AG09319 (cell line): ENCODE measurements at regions not wholly inside any gene's neighbourhood (a gene's known extent, or its start where the extent isn't known, plus 50 kb on each side); places are given as distances from the start of the nearest gene placed in this dataset.

ENCODE experiments used
- DNase-seq: peaks from one replicate; pipeline ENCODE4 v3.0.0-alpha.2; 2010; ENCODE audit warnings: low read depth; ENCODE audit errors: extremely low read depth
- TF ChIP-seq, protein P1 (sequence below): IDR thresholded peaks from 2 replicates; pipeline ENCODE4 v1.5.1; 2011; ENCODE audit warnings: low read depth, mild to moderate bottlenecking, inconsistent platforms, low read length, moderate library complexity

DNA sequence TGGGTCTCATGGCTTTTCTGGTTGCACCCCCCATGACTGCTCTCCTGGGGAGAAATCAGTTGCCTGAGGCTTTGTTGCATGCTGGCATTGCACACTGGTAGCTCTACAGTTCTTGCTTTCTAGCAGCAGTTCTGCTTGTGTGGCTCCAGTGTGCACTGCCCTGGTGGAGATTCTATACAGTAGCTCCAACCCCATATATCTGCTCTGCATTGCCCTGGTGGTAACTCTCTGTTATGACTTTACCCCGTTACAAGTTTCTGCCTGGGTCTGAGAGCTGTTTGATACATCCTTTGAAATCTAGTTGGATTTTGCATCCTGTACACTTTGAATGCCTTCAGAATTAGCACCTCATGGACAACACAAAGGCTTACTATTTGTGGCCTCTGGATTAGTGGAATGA lies 241.4 kb upstream of the EPHA5 start:
- TF ChIP-seq, protein P1, sequence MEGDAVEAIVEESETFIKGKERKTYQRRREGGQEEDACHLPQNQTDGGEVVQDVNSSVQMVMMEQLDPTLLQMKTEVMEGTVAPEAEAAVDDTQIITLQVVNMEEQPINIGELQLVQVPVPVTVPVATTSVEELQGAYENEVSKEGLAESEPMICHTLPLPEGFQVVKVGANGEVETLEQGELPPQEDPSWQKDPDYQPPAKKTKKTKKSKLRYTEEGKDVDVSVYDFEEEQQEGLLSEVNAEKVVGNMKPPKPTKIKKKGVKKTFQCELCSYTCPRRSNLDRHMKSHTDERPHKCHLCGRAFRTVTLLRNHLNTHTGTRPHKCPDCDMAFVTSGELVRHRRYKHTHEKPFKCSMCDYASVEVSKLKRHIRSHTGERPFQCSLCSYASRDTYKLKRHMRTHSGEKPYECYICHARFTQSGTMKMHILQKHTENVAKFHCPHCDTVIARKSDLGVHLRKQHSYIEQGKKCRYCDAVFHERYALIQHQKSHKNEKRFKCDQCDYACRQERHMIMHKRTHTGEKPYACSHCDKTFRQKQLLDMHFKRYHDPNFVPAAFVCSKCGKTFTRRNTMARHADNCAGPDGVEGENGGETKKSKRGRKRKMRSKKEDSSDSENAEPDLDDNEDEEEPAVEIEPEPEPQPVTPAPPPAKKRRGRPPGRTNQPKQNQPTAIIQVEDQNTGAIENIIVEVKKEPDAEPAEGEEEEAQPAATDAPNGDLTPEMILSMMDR, result no peak
- no peak for DNase-seq

DNA sequence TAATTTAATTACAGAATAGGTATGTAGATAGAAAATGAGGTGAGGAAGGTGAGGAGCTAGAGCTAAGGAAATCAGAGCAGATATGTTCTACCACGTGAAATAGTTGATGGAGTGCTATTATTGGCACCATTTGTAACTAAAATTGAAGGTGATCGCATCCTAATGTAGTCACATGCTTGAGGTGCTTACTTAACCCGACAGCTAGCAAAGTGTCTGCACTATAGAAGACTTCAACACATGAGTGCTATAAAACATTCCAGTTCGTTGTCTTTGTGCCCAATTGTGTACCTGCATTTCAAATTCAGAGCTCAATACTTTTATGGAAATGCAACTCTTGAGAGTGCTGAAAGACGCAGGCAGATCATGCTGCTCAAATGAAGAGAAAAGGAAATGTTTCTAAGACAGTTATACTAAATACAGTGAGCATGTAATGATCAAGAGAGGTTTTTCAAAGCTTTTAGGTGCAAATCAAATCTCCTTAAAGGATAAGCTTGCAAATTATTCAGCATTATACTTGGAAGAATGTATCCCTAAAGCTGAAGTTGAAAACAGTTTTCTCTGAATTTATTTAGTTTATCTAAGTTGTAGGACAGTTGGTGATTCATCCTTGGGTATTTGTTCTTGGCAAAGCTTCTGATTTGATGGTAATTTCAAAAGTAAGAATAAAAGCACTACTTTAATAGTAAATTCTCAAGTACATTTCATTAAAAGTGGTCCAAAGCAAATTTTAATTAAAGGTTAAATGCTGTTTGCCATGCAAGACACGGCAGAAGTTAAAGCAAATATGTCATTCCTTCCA lies 223.9 kb upstream of the EPHA5 start:
- no peak for DNase-seq
- TF ChIP-seq, protein P1, result no peak

DNA sequence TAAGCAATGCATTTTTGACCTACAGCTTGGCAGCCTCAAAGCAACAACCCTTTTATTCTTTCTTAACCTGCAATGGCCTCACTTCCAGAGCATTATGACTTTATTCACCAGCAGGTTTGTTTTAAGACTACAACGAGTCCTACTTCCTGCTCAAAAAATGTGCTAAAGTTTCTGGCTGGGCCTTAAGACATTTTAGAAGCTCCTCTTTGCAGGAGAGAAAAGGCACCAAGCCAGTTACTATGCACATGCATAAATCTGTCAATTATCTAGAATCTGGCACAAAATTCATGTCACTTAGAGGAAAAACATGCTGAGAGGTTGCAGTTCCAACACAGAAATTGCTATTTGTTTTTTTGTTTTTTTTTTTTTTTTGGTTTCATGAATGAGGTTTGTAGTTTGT lies 223.0 kb upstream of the EPHA5 start:
- no peak for DNase-seq
- TF ChIP-seq, protein P1, result no peak

DNA sequence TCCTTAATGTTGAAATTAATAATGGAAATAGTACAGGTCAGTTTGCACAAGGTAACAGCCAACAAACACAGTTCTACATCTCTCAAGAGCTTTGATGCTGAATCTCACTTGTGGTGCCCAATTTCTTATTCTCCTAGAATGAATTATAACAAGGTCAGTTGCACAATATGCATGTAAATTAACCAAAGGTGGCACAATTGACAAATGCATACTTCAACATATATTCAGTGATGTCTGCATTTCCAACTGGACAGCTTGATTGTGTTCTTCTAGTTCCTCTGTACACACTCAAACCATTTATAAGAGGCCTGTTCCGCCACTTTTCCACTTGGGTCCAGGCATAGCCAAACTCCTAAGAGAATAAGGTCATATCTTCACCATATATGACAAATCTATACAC lies 210.3 kb upstream of the EPHA5 start:
- TF ChIP-seq, protein P1, result no peak
- no peak for DNase-seq

DNA sequence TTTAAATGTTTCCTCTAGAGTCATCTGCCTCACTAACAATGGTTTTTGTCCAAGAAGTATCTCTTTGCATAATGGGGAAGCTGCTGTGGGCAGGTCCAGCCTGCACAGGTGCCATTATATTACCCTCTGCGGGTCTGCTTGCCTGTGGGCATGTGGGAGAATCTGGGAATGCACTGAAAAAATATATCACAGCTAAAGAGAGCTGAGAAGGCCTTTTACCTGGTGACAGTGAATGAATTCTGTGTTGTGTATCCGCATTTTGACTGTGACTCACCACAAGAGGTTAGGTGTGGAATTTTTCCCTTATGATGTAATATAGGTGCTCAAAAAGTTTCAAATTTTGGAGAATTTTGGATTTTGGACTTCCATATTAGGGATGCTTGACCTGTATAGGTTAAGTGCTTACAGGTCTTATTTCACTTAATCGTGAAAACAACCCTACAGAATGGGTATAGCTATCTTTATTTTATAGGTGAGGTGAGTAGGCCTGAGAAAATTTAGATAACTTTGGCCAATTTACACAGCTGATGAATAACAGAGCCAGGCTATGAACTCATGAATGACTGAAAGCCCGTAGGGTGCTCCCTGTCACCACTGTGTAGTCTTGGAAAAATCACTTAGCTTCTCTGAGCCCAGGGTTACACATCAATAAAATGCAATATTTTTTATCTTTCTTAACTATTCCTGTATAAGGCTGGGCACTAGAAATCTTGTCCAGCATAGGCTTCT lies 198.0 kb upstream of the EPHA5 start:
- no peak for DNase-seq

DNA sequence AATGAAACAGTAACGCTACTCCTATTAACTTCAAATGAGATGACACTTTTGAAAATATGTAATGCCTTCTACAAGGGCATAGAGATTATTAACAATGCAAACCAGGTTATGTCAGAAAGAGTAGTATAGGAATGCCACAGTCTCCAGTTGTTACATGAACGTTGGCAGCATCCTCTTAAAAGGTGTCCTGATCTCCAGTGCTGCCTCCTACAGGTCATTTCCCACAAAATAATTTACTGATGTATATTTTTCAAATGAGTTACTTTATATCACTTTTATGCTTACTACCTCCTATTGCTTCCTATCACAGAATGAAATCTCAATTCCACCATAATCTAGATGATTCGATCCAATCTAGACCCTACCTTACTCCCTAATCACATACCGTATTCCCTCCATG lies 195.2 kb upstream of the EPHA5 start:
- no peak for DNase-seq
- TF ChIP-seq, protein P1, result peak; percentile 1; the same call in 1 of the 2 replicates

More for the DNA sequence above, 198.0 kb upstream of the EPHA5 start:
- TF ChIP-seq, protein P1, result no peak

DNA sequence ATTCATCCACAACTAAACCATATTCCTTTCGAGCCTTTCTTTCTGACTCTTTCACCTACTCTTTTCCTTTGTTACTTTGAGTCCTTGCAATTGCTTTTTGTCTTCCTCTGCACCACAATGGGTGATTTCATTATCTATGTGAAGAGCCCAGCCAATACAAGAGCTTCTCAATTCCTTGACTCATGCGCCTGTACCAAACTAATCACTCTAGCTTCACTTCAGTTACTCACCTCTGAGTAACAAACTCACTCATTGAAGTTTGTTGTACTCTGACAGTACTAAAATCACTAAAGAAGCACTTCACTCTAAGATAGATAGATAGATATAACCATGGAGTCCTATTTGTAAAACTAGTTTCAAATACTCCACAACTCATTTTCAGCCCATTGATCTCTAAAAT lies 191.7 kb upstream of the EPHA5 start:
- DNase-seq, result no peak
- TF ChIP-seq, protein P1, result no peak
